ENCODE measurements at regions not wholly inside any gene's neighbourhood (a gene's known extent, or its start where the extent isn't known, plus 50 kb on each side); places are given as distances from the start of the nearest gene placed in this dataset.
A peak's percentile ranks its signal among the peaks of the same experiment; 100 is the strongest.
"Not testable (repeated sequence)": the region's sequence is repeated elsewhere in the genome, so short reads cannot be mapped to it uniquely, and the experiment has no call there.

- no peak for DNase-seq
These were observed 134.1 kb upstream of the PLSCR5 start for GRCh38 chr3:146739203-146739671.

- DNase-seq = no peak
These were observed 127.2 kb upstream of the PLSCR5 start for GRCh38 chr3:146732325-146732724.

- no peak for DNase-seq
These were observed 110.0 kb upstream of the PLSCR5 start for GRCh38 chr3:146715170-146715569.

GRCh38 chr3:146712806-146713205 is 107.7 kb upstream of the PLSCR5 start:
- no peak for DNase-seq

GRCh38 chr3:146709969-146710368 is 104.8 kb upstream of the PLSCR5 start:
- no peak for DNase-seq

GRCh38 chr3:146705225-146705624 is 100.1 kb upstream of the PLSCR5 start:
- no peak for DNase-seq

GRCh38 chr3:146702237-146702636 is 97.1 kb upstream of the PLSCR5 start:
- DNase-seq = no peak

GRCh38 chr3:146701246-146701645 is 96.1 kb upstream of the PLSCR5 start:
- no peak for DNase-seq

GRCh38 chr3:146700025-146700424 is 94.9 kb upstream of the PLSCR5 start:
- DNase-seq = not testable (repeated sequence)

GRCh38 chr3:146692254-146692653 is 87.1 kb upstream of the PLSCR5 start:
- no peak for DNase-seq

GRCh38 chr3:146685050-146685814 is 80.1 kb upstream of the PLSCR5 start:
- no peak for DNase-seq

GRCh38 chr3:146682171-146682570 is 77.0 kb upstream of the PLSCR5 start:
- DNase-seq = peak; percentile 89

- no peak for DNase-seq
These were observed 75.5 kb upstream of the PLSCR5 start for GRCh38 chr3:146680617-146681016.

GRCh38 chr3:146679995-146680394 is 74.8 kb upstream of the PLSCR5 start:
- no peak for DNase-seq

GRCh38 chr3:146679191-146679590 is 74.0 kb upstream of the PLSCR5 start:
- no peak for DNase-seq

GRCh38 chr3:146672941-146673340 is 67.8 kb upstream of the PLSCR5 start:
- no peak for DNase-seq

GRCh38 chr3:146664403-146664802 is 59.3 kb upstream of the PLSCR5 start:
- DNase-seq = no peak

- no peak for DNase-seq
These were observed 53.7 kb upstream of the PLSCR5 start for GRCh38 chr3:146658841-146659240.

- DNase-seq = no peak
These were observed 50.3 kb upstream of the PLSCR5 start for GRCh38 chr3:146655333-146655996.
